GM12878 (cell line): ENCODE measurements at regions not wholly inside any gene's neighbourhood (a gene's known extent, or its start where the extent isn't known, plus 50 kb on each side); places are given as distances from the start of the nearest gene placed in this dataset.

Experiments
- ATAC-seq: fragments of 200-7000 bp; cut with Tn5 transposase; 3 replicates; pipeline ENCODE4 v1.9.1; 2020; ENCODE audit warnings: mild to moderate bottlenecking, moderate library complexity
- BruUV-seq: library from RNA; stranded (reverse); fragments of 400-500 nt; replicated peaks from 2 replicates; lab custom pipeline; 2021; lab: Mats Ljungman, UMichigan
- CTCF ChIA-PET: fragments of 300-600 bp; sonication (Branson Sonifier 250); formaldehyde crosslinking; extraction: SDS; loops from one replicate; lab custom pipeline; 2021; ENCODE audit warnings: inconsistent platforms; lab: Yijun Ruan, JAX
- POLR2A ChIA-PET: fragments of 350-600 bp; formaldehyde crosslinking; extraction: SDS; loops from one replicate; lab custom pipeline; 2021; ENCODE audit warnings: inconsistent platforms; lab: Charles Lee
- RAD21 ChIA-PET: fragments of 300-600 bp; sonication (Branson Sonifier 250); formaldehyde crosslinking; loops from one replicate; lab custom pipeline; 2023; ENCODE audit warnings: antibody characterized with exemption; ENCODE audit not compliant: unreplicated experiment; lab: Charles Lee
- SMC1A ChIA-PET: fragments of 300-600 bp; sonication (Branson Sonifier 250); formaldehyde crosslinking; loops from one replicate; lab custom pipeline; 2023; ENCODE audit not compliant: unreplicated experiment, uncharacterized antibody; lab: Charles Lee
- DNase-seq: peaks from one replicate; pipeline ENCODE4 v3.0.0-alpha.2; 2011; ENCODE audit warnings: low read depth, low spot score
- FAIRE-seq: peaks from 3 replicates; lab custom pipeline; 2011; peaks lifted over from hg19 to GRCh38; lab: Jason Lieb, UNC
- H2AFZ ChIP-seq: 2 replicates; pipeline ENCODE4 v1.6.0; 2011; ENCODE audit warnings: low read depth, low read length, control low read depth; ENCODE audit not compliant: control insufficient read depth
- H3K27ac ChIP-seq: 2 replicates; pipeline ENCODE4 v1.5.1; 2011; ENCODE audit warnings: control low read depth; ENCODE audit not compliant: control insufficient read depth, insufficient read depth
- H3K27me3 ChIP-seq, 2 experiments: replicated peaks in 1 of 2; 2 replicates each; pipeline versions ENCODE4 v1.6.0 to v1.6.1; 2011; ENCODE audit warnings: low read length in 1 of 2; ENCODE audit not compliant: control insufficient read depth in 2 of 2, insufficient read depth in 2 of 2
- H3K36me3 ChIP-seq, 2 experiments: 2 replicates each; pipeline ENCODE4 v1.5.1; 2011; ENCODE audit warnings: low read length in 1 of 2; ENCODE audit not compliant: control insufficient read depth in 2 of 2, insufficient read depth in 2 of 2
- H3K4me1 ChIP-seq: 2 replicates; pipeline ENCODE4 v1.6.1; 2011; ENCODE audit warnings: mild to moderate bottlenecking, low read length, moderate library complexity, mixed read lengths; ENCODE audit not compliant: control insufficient read depth, insufficient read depth
- H3K4me2 ChIP-seq: 2 replicates; pipeline ENCODE4 v1.6.0; 2011; ENCODE audit warnings: control low read depth; ENCODE audit not compliant: control insufficient read depth, insufficient read depth
- H3K4me3 ChIP-seq: fragments of 200-600 bp; sonication (generic); 2 replicates; pipeline ENCODE4 v1.5.1; 2016
- H3K79me2 ChIP-seq: 2 replicates; pipeline ENCODE4 v1.6.0; 2011; ENCODE audit warnings: low read length; ENCODE audit not compliant: control insufficient read depth, insufficient read depth
- H3K9ac ChIP-seq: 2 replicates; pipeline ENCODE4 v1.8.0; 2011; ENCODE audit warnings: low read length, control low read depth, mixed read lengths; ENCODE audit not compliant: control insufficient read depth, insufficient read depth
- H3K9me3 ChIP-seq: replicated peaks from 3 replicates; pipeline ENCODE4 v1.5.1; 2011; ENCODE audit warnings: mild to moderate bottlenecking, low read length; ENCODE audit not compliant: control insufficient read depth, insufficient read depth
- H4K20me1 ChIP-seq: 2 replicates; pipeline ENCODE4 v1.6.0; 2011; ENCODE audit not compliant: control insufficient read depth, insufficient read depth
- BRCA1 ChIP-seq: IDR thresholded peaks from 2 replicates; pipeline ENCODE4 v1.6.1; 2011; ENCODE audit warnings: low read depth, low read length, improper control_type of control experiment
- CREM ChIP-seq: IDR thresholded peaks from 2 replicates; pipeline ENCODE4 v1.6.1; 2014; ENCODE audit warnings: antibody characterized with exemption, low read depth
- E4F1 ChIP-seq: fragments of 450-650 bp; IDR thresholded peaks from 2 replicates; pipeline ENCODE4 v1.6.1; 2018; ENCODE audit warnings: borderline replicate concordance, mild to moderate bottlenecking; ENCODE audit not compliant: partially characterized antibody
- EGR1 ChIP-seq, 2 experiments: IDR thresholded peaks; 1 replicate in 1 of 2; 2 replicates in 1 of 2; pipeline ENCODE4 v1.6.1; 2011 to 2012; ENCODE audit warnings: low read depth in 2 of 2, low read length in 2 of 2, borderline replicate concordance in 1 of 2, mild to moderate bottlenecking in 1 of 2, moderate library complexity in 1 of 2
- ETV6 ChIP-seq, 2 experiments: fragments of 450-650 bp in 1 of 2; IDR thresholded peaks in 1 of 2; conservative IDR thresholded peaks in 1 of 2; 2 replicates each; pipeline ENCODE4 v1.6.1; 2014; ENCODE audit warnings: antibody characterized with exemption in 1 of 2, borderline replicate concordance in 1 of 2, low read depth in 1 of 2, mild to moderate bottlenecking in 1 of 2, moderate library complexity in 1 of 2
- HCFC1 ChIP-seq: fragments of 150-350 bp; IDR thresholded peaks from 2 replicates; pipeline ENCODE4 v1.6.1; 2014; ENCODE audit warnings: low read length
- HDAC2 ChIP-seq: fragments of 200-600 bp; sonication (generic); IDR thresholded peaks from 2 replicates; pipeline ENCODE4 v1.6.1; 2017
- IKZF2 ChIP-seq, 2 experiments: fragments of 450-650 bp; IDR thresholded peaks; 2 replicates each; pipeline ENCODE4 v1.6.1; 2017; ENCODE audit warnings: mild to moderate bottlenecking in 2 of 2, moderate library complexity in 2 of 2
- RCOR1 ChIP-seq: conservative IDR thresholded peaks from 2 replicates; pipeline ENCODE4 v1.6.1; 2012; ENCODE audit warnings: low read depth, low read length, improper control_type of control experiment
- SP1 ChIP-seq: IDR thresholded peaks from one replicate; pipeline ENCODE4 v1.6.1; 2011; ENCODE audit warnings: low read depth, low read length
- SREBF1 ChIP-seq: IDR thresholded peaks from 2 replicates; pipeline ENCODE4 v1.6.1; 2012; ENCODE audit warnings: mild to moderate bottlenecking, low read length
- STAT3 ChIP-seq: IDR thresholded peaks from 2 replicates; pipeline ENCODE4 v1.6.1; 2011; ENCODE audit warnings: low read depth, low read length, improper control_type of control experiment
- ZBED1 ChIP-seq: IDR thresholded peaks from 2 replicates; pipeline ENCODE4 v1.6.1; 2016; ENCODE audit warnings: borderline replicate concordance
- ZNF384 ChIP-seq: IDR thresholded peaks from 2 replicates; pipeline ENCODE4 v1.6.1; 2012; ENCODE audit warnings: low read depth, mild to moderate bottlenecking, low read length, improper control_type of control experiment, borderline replicate concordance
- ZNF622 ChIP-seq: fragments of 450-650 bp; IDR thresholded peaks from 2 replicates; pipeline ENCODE4 v1.6.1; 2017; ENCODE audit warnings: mild to moderate bottlenecking, inconsistent platforms
- WGBS: methylation state at CpG from one replicate; pipeline ENCODE4 v1.1.6; 2016; ENCODE audit warnings: low lambda C conversion rate; ENCODE audit not compliant: insufficient replicate concordance, insufficient coverage; ENCODE audit errors: missing lambda C conversion rate; 5-methylcytosine and 5-hydroxymethylcytosine counted together
- in situ Hi-C: fragments of 300-500 bp; cut with MboI; formaldehyde crosslinking; loops from 9 replicates; pipeline ENCODE4 v1.14.3; 2018; ENCODE audit warnings: mixed read lengths
- intact Hi-C: fragments of 100-400 bp; cut with micrococcal nuclease; formaldehyde crosslinking; loops from one replicate; pipeline ENCODE4 v1.14.2; 2022; ENCODE audit not compliant: unreplicated experiment
- TF ChIP-seq, protein P1 (sequence below): fragments of 450-650 bp; IDR thresholded peaks from 2 replicates; pipeline ENCODE4 v1.6.1; 2018; ENCODE audit warnings: mild to moderate bottlenecking, low read depth, moderate library complexity; ENCODE audit not compliant: partially characterized antibody
- TF ChIP-seq, protein P2 (sequence below), 3 experiments: IDR thresholded peaks in 2 of 3; conservative IDR thresholded peaks in 1 of 3; 2 replicates each; pipeline ENCODE4 v1.5.1; 2011; ENCODE audit warnings: low read depth in 3 of 3, low read length in 3 of 3, mild to moderate bottlenecking in 3 of 3, control low read depth in 2 of 3, moderate library complexity in 2 of 3, inconsistent platforms in 1 of 3, mixed read lengths in 1 of 3; ENCODE audit not compliant: control insufficient read depth in 2 of 3, insufficient read depth in 1 of 3; ENCODE audit errors: extremely low read depth in 1 of 3

DNA sequence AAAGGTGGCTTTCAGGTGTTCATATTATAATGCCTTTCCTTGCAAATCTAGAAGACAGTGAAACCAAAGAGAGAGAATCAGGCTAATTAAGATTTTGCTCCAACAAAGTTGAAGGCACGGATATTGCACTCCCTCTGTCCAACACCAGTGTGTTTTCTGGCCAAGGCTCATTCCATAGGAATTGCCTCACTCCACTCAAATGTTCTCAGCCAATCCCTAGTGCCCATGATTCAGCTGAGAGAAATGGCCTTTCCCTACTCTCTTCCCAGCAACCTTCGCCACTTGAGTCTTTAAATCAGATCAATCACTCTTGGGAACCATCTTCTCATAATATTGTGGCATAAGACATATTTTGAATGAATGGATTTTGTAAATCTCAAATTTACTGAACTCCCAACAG lies 768.2 kb upstream of the ACVR2A start (continued):
- TF ChIP-seq E4F1 = no peak
- no peak for TF ChIP-seq ZNF622
- no peak for TF ChIP-seq HCFC1
- TF ChIP-seq EGR1 (IDR thresholded peaks at IDR 0.05; ENCODE audit: borderline replicate concordance in 1 of 2, low read depth in 2 of 2, low read length in 2 of 2) = no peak
- no peak for TF ChIP-seq STAT3
- TF ChIP-seq BRCA1 = no peak
- no peak for TF ChIP-seq IKZF2 (IDR thresholded peaks at IDR 0.05)
- no peak for TF ChIP-seq SREBF1

DNA sequence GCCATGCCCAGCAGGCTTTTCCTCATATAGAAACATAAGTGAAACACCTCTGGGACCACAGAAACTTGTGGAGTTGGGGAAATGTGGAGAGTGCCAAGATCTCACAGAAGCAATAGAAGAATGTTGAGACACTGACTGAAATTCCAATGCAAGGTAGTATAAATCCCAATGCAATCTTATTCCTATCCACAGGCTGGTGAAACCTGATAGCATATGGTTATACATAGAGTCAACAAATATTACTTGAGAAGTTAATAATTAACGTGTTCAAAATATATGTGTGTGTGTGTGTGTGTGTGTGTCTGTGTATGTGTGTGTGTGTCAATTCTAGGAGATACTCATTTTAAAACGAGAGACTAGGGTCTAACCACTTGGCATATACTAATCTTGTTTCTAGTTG lies 776.8 kb upstream of the ACVR2A start:
- ChIA-PET POLR2A (no interaction called here), RAD21 (no interaction called here), SMC1A (interaction anchor here (0.8 to 1.8 kb wide), 3 partner anchors 9 to 23 kb away, joined by 3 to 5 read pairs (median 4); no protein-coding TSS in a partner anchor), CTCF (interaction anchor here (0.7 to 6.5 kb wide), 7 partner anchors 9 to 155 kb away, joined by 3 to 32 read pairs (median 3); no protein-coding TSS in a partner anchor)
- 24% methylated on average over 2 of the region's 2 CpGs for WGBS
- Histone ChIP-seq H3K27ac (no peak overlapping the region), H3K36me3 (no peaks in the 10 kb centered on the region), H3K4me3 (no peak overlapping the region), H3K9me3 (no peaks in the 10 kb centered on the region; the same call in 2 of the 3 replicates), H3K4me1 (no peaks in the 10 kb centered on the region), H3K79me2 (no peaks in the 10 kb centered on the region), H3K9ac (no peak overlapping the region), H3K27me3 (no peaks in the 10 kb centered on the region), H4K20me1 (no peaks in the 10 kb centered on the region), H3K4me2 (no peak overlapping the region), H2AFZ (no peak overlapping the region)
- FAIRE-seq (no peak), ATAC-seq (no peak), DNase-seq (no peak)
- BruUV-seq = no TSS peak
- in situ Hi-C loops = no loop called here
- intact Hi-C loops = no loop called here
- no peak for TF ChIP-seq HDAC2
- no peak for TF ChIP-seq RCOR1
- TF ChIP-seq EGR1 (IDR thresholded peaks at IDR 0.05; ENCODE audit: borderline replicate concordance in 1 of 2, low read depth in 2 of 2, low read length in 2 of 2) = no peak
- TF ChIP-seq, protein P1, sequence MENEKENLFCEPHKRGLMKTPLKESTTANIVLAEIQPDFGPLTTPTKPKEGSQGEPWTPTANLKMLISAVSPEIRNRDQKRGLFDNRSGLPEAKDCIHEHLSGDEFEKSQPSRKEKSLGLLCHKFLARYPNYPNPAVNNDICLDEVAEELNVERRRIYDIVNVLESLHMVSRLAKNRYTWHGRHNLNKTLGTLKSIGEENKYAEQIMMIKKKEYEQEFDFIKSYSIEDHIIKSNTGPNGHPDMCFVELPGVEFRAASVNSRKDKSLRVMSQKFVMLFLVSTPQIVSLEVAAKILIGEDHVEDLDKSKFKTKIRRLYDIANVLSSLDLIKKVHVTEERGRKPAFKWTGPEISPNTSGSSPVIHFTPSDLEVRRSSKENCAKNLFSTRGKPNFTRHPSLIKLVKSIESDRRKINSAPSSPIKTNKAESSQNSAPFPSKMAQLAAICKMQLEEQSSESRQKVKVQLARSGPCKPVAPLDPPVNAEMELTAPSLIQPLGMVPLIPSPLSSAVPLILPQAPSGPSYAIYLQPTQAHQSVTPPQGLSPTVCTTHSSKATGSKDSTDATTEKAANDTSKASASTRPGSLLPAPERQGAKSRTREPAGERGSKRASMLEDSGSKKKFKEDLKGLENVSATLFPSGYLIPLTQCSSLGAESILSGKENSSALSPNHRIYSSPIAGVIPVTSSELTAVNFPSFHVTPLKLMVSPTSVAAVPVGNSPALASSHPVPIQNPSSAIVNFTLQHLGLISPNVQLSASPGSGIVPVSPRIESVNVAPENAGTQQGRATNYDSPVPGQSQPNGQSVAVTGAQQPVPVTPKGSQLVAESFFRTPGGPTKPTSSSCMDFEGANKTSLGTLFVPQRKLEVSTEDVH = no peak
- TF ChIP-seq SP1 = no peak
- no peak for TF ChIP-seq ZBED1
- no peak for TF ChIP-seq ETV6 (conservative IDR thresholded peaks at IDR 0.05 in 1 of 2, IDR thresholded peaks at IDR 0.05 in 1 of 2; ENCODE audit: borderline replicate concordance in 1 of 2, low read depth in 1 of 2)
- TF ChIP-seq ZNF384 = no peak
- TF ChIP-seq CREM = no peak
- TF ChIP-seq ZNF622 = no peak
- TF ChIP-seq, protein P2, sequence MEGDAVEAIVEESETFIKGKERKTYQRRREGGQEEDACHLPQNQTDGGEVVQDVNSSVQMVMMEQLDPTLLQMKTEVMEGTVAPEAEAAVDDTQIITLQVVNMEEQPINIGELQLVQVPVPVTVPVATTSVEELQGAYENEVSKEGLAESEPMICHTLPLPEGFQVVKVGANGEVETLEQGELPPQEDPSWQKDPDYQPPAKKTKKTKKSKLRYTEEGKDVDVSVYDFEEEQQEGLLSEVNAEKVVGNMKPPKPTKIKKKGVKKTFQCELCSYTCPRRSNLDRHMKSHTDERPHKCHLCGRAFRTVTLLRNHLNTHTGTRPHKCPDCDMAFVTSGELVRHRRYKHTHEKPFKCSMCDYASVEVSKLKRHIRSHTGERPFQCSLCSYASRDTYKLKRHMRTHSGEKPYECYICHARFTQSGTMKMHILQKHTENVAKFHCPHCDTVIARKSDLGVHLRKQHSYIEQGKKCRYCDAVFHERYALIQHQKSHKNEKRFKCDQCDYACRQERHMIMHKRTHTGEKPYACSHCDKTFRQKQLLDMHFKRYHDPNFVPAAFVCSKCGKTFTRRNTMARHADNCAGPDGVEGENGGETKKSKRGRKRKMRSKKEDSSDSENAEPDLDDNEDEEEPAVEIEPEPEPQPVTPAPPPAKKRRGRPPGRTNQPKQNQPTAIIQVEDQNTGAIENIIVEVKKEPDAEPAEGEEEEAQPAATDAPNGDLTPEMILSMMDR (IDR thresholded peaks at IDR 0.05 in 2 of 3, conservative IDR thresholded peaks at IDR 0.05 in 1 of 3; ENCODE audit: control insufficient read depth in 2 of 3, extremely low read depth in 1 of 3, insufficient read depth in 1 of 3, low read depth in 3 of 3, low read length in 3 of 3) = no peak
